Adrenal gland (tissue), 9 donors: ENCODE measurements at regions not wholly inside any gene's neighbourhood (a gene's known extent, or its start where the extent isn't known, plus 50 kb on each side); places are given as distances from the start of the nearest gene placed in this dataset.

ENCODE experiments used
- DNase-seq, 7 donors: peaks; one replicate each; pipeline ENCODE4 v3.0.0-alpha.2; 2019 to 2020
- H3K27ac ChIP-seq, 5 donors: fragments of 200-600 bp; sonication (generic) in 4 of 5; 1 replicate in 3 of 5; 2 replicates in 2 of 5; pipeline versions ENCODE4 v1.5.1 to v1.8.0; 2016 to 2020; ENCODE audit warnings: mild to moderate bottlenecking in 1 of 5
- H3K27me3 ChIP-seq: fragments of 200-600 bp; 2 replicates; pipeline ENCODE4 v1.8.0; 2021
- H3K36me3 ChIP-seq, 2 donors: fragments of 200-600 bp; replicated peaks in 1 of 2; 1 replicate in 1 of 2; 2 replicates in 1 of 2; pipeline versions ENCODE4 v1.5.1 to v1.8.0; 2018 to 2022
- H3K4me1 ChIP-seq, 2 donors: fragments of 200-600 bp; replicated peaks in 1 of 2; 1 replicate in 1 of 2; 2 replicates in 1 of 2; pipeline versions ENCODE4 v1.5.1 to v1.8.0; 2018 to 2021
- H3K4me3 ChIP-seq, 4 donors: fragments of 200-600 bp; sonication (generic) in 3 of 4; one replicate each; pipeline ENCODE4 v1.5.1; 2016 to 2018
- H3K9me3 ChIP-seq, 3 donors: fragments of 200-600 bp; sonication (generic) in 1 of 3; replicated peaks in 1 of 3; 1 replicate in 2 of 3; 2 replicates in 1 of 3; pipeline versions ENCODE4 v1.5.1 to v1.8.0; 2016 to 2021
- CTCF ChIP-seq, 6 experiments: fragments of 450-650 bp in 4 of 6; fragments of 200-600 bp in 2 of 6; sonication (generic) in 1 of 6; IDR thresholded peaks; 1 replicate in 5 of 6; 2 replicates in 1 of 6; pipeline versions ENCODE4 v1.5.1 to v1.8.0; 2016 to 2021; ENCODE audit warnings: antibody characterized with exemption in 6 of 6, mild to moderate bottlenecking in 2 of 6, moderate library complexity in 1 of 6
- POLR2A ChIP-seq, 2 donors: fragments of 450-650 bp; IDR thresholded peaks; one replicate each; pipeline ENCODE4 v1.6.1; 2017; ENCODE audit warnings: antibody characterized with exemption in 2 of 2, mild to moderate bottlenecking in 2 of 2, moderate library complexity in 1 of 2
- WGBS, 4 donors: extraction: QIAGEN DNeasy Blood & Tissue Kit in 2 of 4; methylation state at CpG; one replicate each; pipeline versions ENCODE4 v1.1.5 to v1.1.7; 2013 to 2017; 5-methylcytosine and 5-hydroxymethylcytosine counted together
- intact Hi-C, 2 donors: fragments of 100-400 bp; cut with DNase I; formaldehyde crosslinking; loops; one replicate each; pipeline versions ENCODE4 v1.14.1 to v1.15.0; 2022 to 2023
- donor health status: healthy with polysubstance abuse.
- donor health status: Bipolar disorder and iron deficiency.
- donor health status: DM: yes; HTN: yes; CAD: no.
- donor health status: DM: no; HTN: no; CAD: no.
- donor health status: DM: no; HTN: no; CAD: no.

- Histone ChIP-seq H3K27ac (peak overlapping the region in 3 of 5 donors; percentile 6 to 71 (median 51)), H3K27me3 (no peaks in the 10 kb centered on the region), H3K4me3 (no peak overlapping the region), H3K4me1 (peaks cover 5 to 7% of the 10 kb centered on the region in 2 donors), H3K9me3 (peaks cover 0 to 3% (median 0%) of the 10 kb centered on the region in 3 donors), H3K36me3 (no peaks in the 10 kb centered on the region)
- DNase-seq = peak; percentile 47 to 89 (median 80)
- TF ChIP-seq CTCF (IDR thresholded peaks at IDR 0.05) (no peak), POLR2A (IDR thresholded peaks at IDR 0.05) (no peak)
- WGBS, 4 donors = 62 to 68% (median 66%) methylated on average over 12 of the region's 12 CpGs
- intact Hi-C loops = no loop called here
These were observed 272.3 kb upstream of the RNF32 start for GRCh38 chr7:156368053-156368843.

GRCh38 chr7:156363751-156364150, 276.8 kb upstream of the RNF32 start:
- no peak for DNase-seq
- H3K4me1 ChIP-seq = peaks cover 5 to 7% of the 10 kb centered on the region in 2 donors
- no peaks in the 10 kb centered on the region for H3K36me3 ChIP-seq
- H3K4me3 ChIP-seq = no peak overlapping the region
- H3K27me3 ChIP-seq = no peaks in the 10 kb centered on the region
- 90 to 93% (median 92%) methylated on average over 5 of the region's 5 CpGs for WGBS, 4 donors
- TF ChIP-seq POLR2A (IDR thresholded peaks at IDR 0.05) = no peak
- no peak for TF ChIP-seq CTCF (IDR thresholded peaks at IDR 0.05)
- H3K27ac ChIP-seq = no peak overlapping the region
- intact Hi-C loops = no loop called here
- H3K9me3 ChIP-seq = no peaks in the 10 kb centered on the region

- Histone ChIP-seq H3K36me3 (no peaks in the 10 kb centered on the region), H3K4me1 (no peaks in the 10 kb centered on the region), H3K4me3 (no peak overlapping the region), H3K27me3 (no peaks in the 10 kb centered on the region), H3K9me3 (no peaks in the 10 kb centered on the region), H3K27ac (no peak overlapping the region)
- DNase-seq = no peak
- 70 to 81% (median 73%) methylated on average over 6 of the region's 6 CpGs for WGBS, 4 donors
- intact Hi-C loops = no loop called here
- no peak for TF ChIP-seq POLR2A (IDR thresholded peaks at IDR 0.05)
- TF ChIP-seq CTCF (IDR thresholded peaks at IDR 0.05) = no peak
These were observed 279.7 kb upstream of the RNF32 start for GRCh38 chr7:156360835-156361234.

GRCh38 chr7:156356551-156356950, 284.0 kb upstream of the RNF32 start:
- Histone ChIP-seq H3K4me3 (no peak overlapping the region), H3K36me3 (no peaks in the 10 kb centered on the region), H3K27me3 (no peaks in the 10 kb centered on the region), H3K9me3 (no peaks in the 10 kb centered on the region), H3K4me1 (no peaks in the 10 kb centered on the region), H3K27ac (no peak overlapping the region)
- WGBS, 4 donors = 75 to 89% (median 87%) methylated on average over 5 of the region's 5 CpGs
- intact Hi-C loops = no loop called here
- no peak for DNase-seq
- TF ChIP-seq POLR2A (IDR thresholded peaks at IDR 0.05) (no peak), CTCF (IDR thresholded peaks at IDR 0.05) (no peak)
